HCT116 (cell line): ENCODE measurements at regions not wholly inside any gene's neighbourhood (a gene's known extent, or its start where the extent isn't known, plus 50 kb on each side); places are given as distances from the start of the nearest gene placed in this dataset.
"Not testable (repeated sequence)": the region's sequence is repeated elsewhere in the genome, so short reads cannot be mapped to it uniquely, and the experiment has no call there.

Experiments
- ATAC-seq: fragments of 200-7000 bp; cut with Tn5 transposase; 2 replicates; pipeline ENCODE4 v1.9.1; 2020; ENCODE audit warnings: mild to moderate bottlenecking, moderate library complexity
- BruUV-seq: library from RNA; stranded (reverse); fragments of 400-500 nt; replicated peaks from 2 replicates; lab custom pipeline; 2021; lab: Mats Ljungman, UMichigan
- CTCF ChIA-PET: fragments of 300-600 bp; sonication (Branson Sonifier 250); formaldehyde crosslinking; loops from one replicate; lab custom pipeline; 2021; ENCODE audit warnings: antibody characterized with exemption; lab: Charles Lee
- POLR2A ChIA-PET: fragments of 300-600, 350-600 bp; sonication (Branson Sonifier 250); formaldehyde crosslinking; loops from one replicate; lab custom pipeline; 2021; ENCODE audit warnings: antibody characterized with exemption; lab: Charles Lee
- RAD21 ChIA-PET, 2 experiments: fragments of 300-600 bp; sonication (Branson Sonifier 250); formaldehyde crosslinking; loops; one replicate each; lab custom pipeline; 2023; ENCODE audit warnings: low total read pairs in 2 of 2; ENCODE audit not compliant: uncharacterized antibody in 2 of 2, unreplicated experiment in 2 of 2, low non-redundant PET in 1 of 2; lab: Charles Lee
- DNase-seq: peaks from one replicate; pipeline ENCODE4 v3.0.0-alpha.2; 2010; ENCODE audit warnings: low read depth, low spot score
- H2AFZ ChIP-seq: fragments of 200-600 bp; shearing (Covaris generic), sonication (generic); 2 replicates; pipeline ENCODE4 v1.6.1; 2017; ENCODE audit warnings: low read depth, mixed run types, mixed read lengths, antibody characterized with exemption, low read length; ENCODE audit not compliant: poor library complexity, severe bottlenecking
- H3K27ac ChIP-seq: 2 replicates; pipeline ENCODE4 v1.5.1; 2012; ENCODE audit warnings: low read depth, low read length
- H3K27me3 ChIP-seq: fragments of 200-600 bp; sonication (generic); 2 replicates; pipeline ENCODE4 v1.6.1; 2016; ENCODE audit warnings: mixed run types, low read length, mixed read lengths; ENCODE audit not compliant: insufficient read depth
- H3K36me3 ChIP-seq, 2 experiments: fragments of 200-500 bp in 1 of 2; fragments of 200-600 bp in 1 of 2; sonication (Bioruptor generic) in 1 of 2; sonication (generic) in 1 of 2; 2 replicates each; pipeline versions ENCODE4 v1.5.1 to v1.6.1; 2014 to 2016; ENCODE audit warnings: low read length in 2 of 2, inconsistent platforms in 1 of 2, mixed read lengths in 1 of 2, mixed run types in 1 of 2; ENCODE audit not compliant: insufficient read depth in 2 of 2, control insufficient read depth in 1 of 2
- H3K4me1 ChIP-seq, 2 experiments: fragments of 200-600 bp in 1 of 2; sonication (generic) in 1 of 2; 2 replicates each; pipeline versions ENCODE4 v1.5.1 to v1.6.1; 2012 to 2017; ENCODE audit warnings: low read length in 2 of 2, inconsistent platforms in 1 of 2, mild to moderate bottlenecking in 1 of 2, mixed read lengths in 1 of 2, mixed run types in 1 of 2, moderate library complexity in 1 of 2; ENCODE audit not compliant: insufficient read depth in 2 of 2, control insufficient read depth in 1 of 2
- H3K4me2 ChIP-seq: fragments of 200-600 bp; sonication (generic); 2 replicates; pipeline ENCODE4 v1.6.1; 2017; ENCODE audit warnings: mixed run types, low read length, mixed read lengths
- H3K4me3 ChIP-seq, 2 experiments: fragments of 200-600 bp in 1 of 2; sonication (generic) in 1 of 2; replicated peaks in 1 of 2; 2 replicates each; pipeline ENCODE4 v1.5.1; 2011 to 2016; ENCODE audit warnings: low read length in 2 of 2, control low read depth in 1 of 2, low read depth in 1 of 2, mild to moderate bottlenecking in 1 of 2, mixed read lengths in 1 of 2, mixed run types in 1 of 2
- H3K79me2 ChIP-seq: fragments of 200-600 bp; sonication (generic); 2 replicates; pipeline ENCODE4 v1.6.1; 2017; ENCODE audit warnings: mild to moderate bottlenecking, mixed run types, low read length, moderate library complexity, mixed read lengths; ENCODE audit not compliant: insufficient read depth
- H3K9ac ChIP-seq: fragments of 200-600 bp; sonication (generic); 2 replicates; pipeline ENCODE4 v1.6.1; 2016; ENCODE audit warnings: low read length, mixed read lengths
- H3K9me2 ChIP-seq: fragments of 200-600 bp; sonication (generic), shearing (Covaris generic); 2 replicates; pipeline ENCODE4 v1.6.1; 2017; ENCODE audit warnings: mixed run types, mild to moderate bottlenecking, moderate library complexity; ENCODE audit not compliant: insufficient read depth
- H3K9me3 ChIP-seq, 2 experiments: fragments of 200-500 bp in 1 of 2; fragments of 200-600 bp in 1 of 2; sonication (Bioruptor generic) in 1 of 2; sonication (generic) in 1 of 2; 2 replicates each; pipeline ENCODE4 v1.6.1; 2014 to 2017; ENCODE audit warnings: low read length in 2 of 2, mixed read lengths in 2 of 2, inconsistent platforms in 1 of 2, low read depth in 1 of 2, mild to moderate bottlenecking in 1 of 2, mixed run types in 1 of 2, moderate library complexity in 1 of 2; ENCODE audit not compliant: control insufficient read depth in 1 of 2, insufficient read depth in 1 of 2
- H4K20me1 ChIP-seq: fragments of 200-600 bp; sonication (generic), shearing (Covaris generic); 2 replicates; pipeline ENCODE4 v1.6.1; 2017; ENCODE audit warnings: mixed run types, mild to moderate bottlenecking, moderate library complexity; ENCODE audit not compliant: insufficient read depth
- CTCF ChIP-seq, 3 experiments: fragments of 200-600 bp in 1 of 3; sonication (generic) in 1 of 3; IDR thresholded peaks in 2 of 3; conservative IDR thresholded peaks in 1 of 3; 2 replicates each; pipeline ENCODE4 v1.5.1; 2012 to 2017; ENCODE audit warnings: low read depth in 2 of 3, low read length in 2 of 3, antibody characterized with exemption in 1 of 3, borderline replicate concordance in 1 of 3, control low read depth in 1 of 3, mild to moderate bottlenecking in 1 of 3, mixed read lengths in 1 of 3, mixed run types in 1 of 3, moderate library complexity in 1 of 3; ENCODE audit not compliant: insufficient read depth in 1 of 3
- EGR1 ChIP-seq: IDR thresholded peaks from 2 replicates; pipeline ENCODE4 v1.6.1; 2012; ENCODE audit warnings: low read depth
- EZH2phosphoT487 ChIP-seq: fragments of 200-600 bp; IDR thresholded peaks from 2 replicates; pipeline ENCODE4 v1.6.1; 2018; ENCODE audit warnings: antibody characterized with exemption, borderline replicate concordance
- JUND ChIP-seq: IDR thresholded peaks from 2 replicates; pipeline ENCODE4 v1.6.1; 2012
- POLR2A ChIP-seq: IDR thresholded peaks from 2 replicates; pipeline ENCODE4 v1.7.0; 2011; ENCODE audit warnings: borderline replicate concordance; ENCODE audit not compliant: insufficient read depth, insufficient read length; ENCODE audit errors: extremely low read depth
- POLR2AphosphoS5 ChIP-seq: IDR thresholded peaks from 2 replicates; pipeline ENCODE4 v1.6.1; 2011; ENCODE audit warnings: mild to moderate bottlenecking, low read depth, low read length, moderate library complexity
- RAD21 ChIP-seq: IDR thresholded peaks from 2 replicates; pipeline ENCODE4 v1.6.1; 2012; ENCODE audit warnings: low read depth, mild to moderate bottlenecking
- SIN3A ChIP-seq: IDR thresholded peaks from 2 replicates; pipeline ENCODE4 v1.6.1; 2012; ENCODE audit warnings: low read depth
- SP1 ChIP-seq: IDR thresholded peaks from 2 replicates; pipeline ENCODE4 v1.6.1; 2012; ENCODE audit warnings: low read depth
- TCF7L2 ChIP-seq: IDR thresholded peaks from 2 replicates; pipeline ENCODE4 v1.7.0; 2011; ENCODE audit warnings: borderline replicate concordance, inconsistent platforms; ENCODE audit not compliant: insufficient read depth, insufficient read length; ENCODE audit errors: extremely low read depth
- intact Hi-C: fragments of 100-400 bp; cut with micrococcal nuclease; formaldehyde crosslinking; loops from 2 replicates; pipeline ENCODE4 v1.10.0; 2022
- TF ChIP-seq, protein P1 (sequence below): IDR thresholded peaks from 2 replicates; pipeline ENCODE4 v1.6.1; 2011; ENCODE audit warnings: mild to moderate bottlenecking, low read length, moderate library complexity; ENCODE audit not compliant: insufficient replicate concordance; ENCODE audit errors: extremely low read depth

GRCh38 chr17:27181379-27181925 lies 112.5 kb upstream of the WSB1 start:
- ATAC-seq, H3K27ac ChIP-seq, BruUV-seq, H2AFZ ChIP-seq, H3K9me3 ChIP-seq, H3K9me2 ChIP-seq, H3K79me2 ChIP-seq, H3K4me2 ChIP-seq, intact Hi-C loops, H3K4me1 ChIP-seq, H3K4me3 ChIP-seq, CTCF ChIA-PET, H3K9ac ChIP-seq, H3K27me3 ChIP-seq, H3K36me3 ChIP-seq, POLR2A ChIA-PET, RAD21 ChIA-PET, DNase-seq, H4K20me1 ChIP-seq: not testable (repeated sequence)

- no peaks in the 10 kb centered on the region for H4K20me1 ChIP-seq
- ChIA-PET CTCF (no interaction called here), POLR2A (no interaction called here), RAD21 (no interaction called here)
- H3K9me3 ChIP-seq: peaks cover 0 to 5% of the 10 kb centered on the region in 2 experiments; a peak in 1 of 4 replicates
- H2AFZ ChIP-seq: no peak overlapping the region
- BruUV-seq: no TSS peak
- ATAC-seq (no peak), DNase-seq (no peak)
- H3K9ac ChIP-seq: no peak overlapping the region
- intact Hi-C loops: no loop called here
- no peaks in the 10 kb centered on the region for H3K79me2 ChIP-seq
- H3K36me3 ChIP-seq: no peaks in the 10 kb centered on the region
- no peak for TF ChIP-seq POLR2AphosphoS5
- TF ChIP-seq EZH2phosphoT487: no peak
- TF ChIP-seq RAD21: no peak
- TF ChIP-seq POLR2A: no peak
- no peak for TF ChIP-seq EGR1
- TF ChIP-seq SIN3A: no peak
- no peak for TF ChIP-seq CTCF (IDR thresholded peaks at IDR 0.05 in 2 of 3, conservative IDR thresholded peaks at IDR 0.05 in 1 of 3; ENCODE audit: borderline replicate concordance in 1 of 3, insufficient read depth in 1 of 3, low read depth in 2 of 3, low read length in 2 of 3)
- TF ChIP-seq, protein P1, sequence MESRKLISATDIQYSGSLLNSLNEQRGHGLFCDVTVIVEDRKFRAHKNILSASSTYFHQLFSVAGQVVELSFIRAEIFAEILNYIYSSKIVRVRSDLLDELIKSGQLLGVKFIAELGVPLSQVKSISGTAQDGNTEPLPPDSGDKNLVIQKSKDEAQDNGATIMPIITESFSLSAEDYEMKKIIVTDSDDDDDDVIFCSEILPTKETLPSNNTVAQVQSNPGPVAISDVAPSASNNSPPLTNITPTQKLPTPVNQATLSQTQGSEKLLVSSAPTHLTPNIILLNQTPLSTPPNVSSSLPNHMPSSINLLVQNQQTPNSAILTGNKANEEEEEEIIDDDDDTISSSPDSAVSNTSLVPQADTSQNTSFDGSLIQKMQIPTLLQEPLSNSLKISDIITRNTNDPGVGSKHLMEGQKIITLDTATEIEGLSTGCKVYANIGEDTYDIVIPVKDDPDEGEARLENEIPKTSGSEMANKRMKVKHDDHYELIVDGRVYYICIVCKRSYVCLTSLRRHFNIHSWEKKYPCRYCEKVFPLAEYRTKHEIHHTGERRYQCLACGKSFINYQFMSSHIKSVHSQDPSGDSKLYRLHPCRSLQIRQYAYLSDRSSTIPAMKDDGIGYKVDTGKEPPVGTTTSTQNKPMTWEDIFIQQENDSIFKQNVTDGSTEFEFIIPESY: no peak
- no peak for TF ChIP-seq TCF7L2
- TF ChIP-seq JUND: no peak
- no peak for TF ChIP-seq SP1
- H3K27ac ChIP-seq: no peak overlapping the region
- no peaks in the 10 kb centered on the region for H3K9me2 ChIP-seq
- no peaks in the 10 kb centered on the region for H3K27me3 ChIP-seq
- no peak overlapping the region for H3K4me3 ChIP-seq
- H3K4me1 ChIP-seq: no peaks in the 10 kb centered on the region
- H3K4me2 ChIP-seq: no peak overlapping the region
Measured at GRCh38 chr17:27181935-27182334, 112.0 kb upstream of the WSB1 start.
